ENCODE measurements at regions not wholly inside any gene's neighbourhood (a gene's known extent, or its start where the extent isn't known, plus 50 kb on each side); places are given as distances from the start of the nearest gene placed in this dataset.

GRCh38 chr3:71876135-71877105, 91.5 kb upstream of the PROK2 start:
- no peak for DNase-seq (ENCODE audit: low read depth)

- peak; percentile 59 for DNase-seq (ENCODE audit: low read depth)
These were observed 90.6 kb upstream of the PROK2 start for GRCh38 chr3:71875461-71875947.

GRCh38 chr3:71874618-71875017, 89.7 kb upstream of the PROK2 start:
- no peak for DNase-seq (ENCODE audit: low read depth)

- no peak for DNase-seq (ENCODE audit: low read depth)
These were observed 88.2 kb upstream of the PROK2 start for GRCh38 chr3:71873093-71873611.

GRCh38 chr3:71872256-71872655, 87.3 kb upstream of the PROK2 start:
- no peak for DNase-seq (ENCODE audit: low read depth)

- DNase-seq (ENCODE audit: low read depth): no peak
These were observed 86.1 kb upstream of the PROK2 start for GRCh38 chr3:71870966-71871512.

- no peak for DNase-seq (ENCODE audit: low read depth)
These were observed 83.9 kb upstream of the PROK2 start for GRCh38 chr3:71868876-71869275.

- DNase-seq (ENCODE audit: low read depth): no peak
These were observed 80.8 kb upstream of the PROK2 start for GRCh38 chr3:71865727-71866126.

GRCh38 chr3:71863563-71864190, 78.7 kb upstream of the PROK2 start:
- no peak for DNase-seq (ENCODE audit: low read depth)

- no peak for DNase-seq (ENCODE audit: low read depth)
These were observed 77.6 kb upstream of the PROK2 start for GRCh38 chr3:71862371-71863140.

- DNase-seq (ENCODE audit: low read depth): no peak
These were observed 74.2 kb upstream of the PROK2 start for GRCh38 chr3:71859123-71859519.

- no peak for DNase-seq (ENCODE audit: low read depth)
These were observed 73.7 kb upstream of the PROK2 start for GRCh38 chr3:71858503-71859122.

- DNase-seq (ENCODE audit: low read depth): no peak
These were observed 73.0 kb upstream of the PROK2 start for GRCh38 chr3:71857956-71858355.

- DNase-seq (ENCODE audit: low read depth): no peak
These were observed 69.8 kb upstream of the PROK2 start for GRCh38 chr3:71854706-71855105.

- no peak for DNase-seq (ENCODE audit: low read depth)
These were observed 69.1 kb upstream of the PROK2 start for GRCh38 chr3:71854096-71854495.

GRCh38 chr3:71851878-71852277, 66.9 kb upstream of the PROK2 start:
- DNase-seq (ENCODE audit: low read depth): no peak

- no peak for DNase-seq (ENCODE audit: low read depth)
These were observed 65.7 kb upstream of the PROK2 start for GRCh38 chr3:71850654-71851053.

GRCh38 chr3:71849681-71850080, 64.7 kb upstream of the PROK2 start:
- DNase-seq (ENCODE audit: low read depth): no peak

GRCh38 chr3:71847794-71848193, 62.8 kb upstream of the PROK2 start:
- DNase-seq (ENCODE audit: low read depth): no peak

- no peak for DNase-seq (ENCODE audit: low read depth)
These were observed 61.2 kb upstream of the PROK2 start for GRCh38 chr3:71846185-71846584.

- no peak for DNase-seq (ENCODE audit: low read depth)
These were observed 58.1 kb upstream of the PROK2 start for GRCh38 chr3:71843071-71843470.

Data from activated T-helper 9 cell treated with anti-CD3 and anti-CD28 coated beads, Interleukin-2, amount 50 U/mL, for 16 hours (primary cell).